PFSK-1 (cell line): ENCODE measurements at regions not wholly inside any gene's neighbourhood (a gene's known extent, or its start where the extent isn't known, plus 50 kb on each side); places are given as distances from the start of the nearest gene placed in this dataset.

ENCODE experiments used
- FOXP2 ChIP-seq: optimal IDR thresholded peaks from 2 replicates; pipeline ENCODE3; 2011; ENCODE audit warnings: borderline replicate concordance, control low read depth, inconsistent platforms; ENCODE audit not compliant: insufficient read depth; ENCODE audit errors: extremely low read length, extremely low read depth
- POLR2AphosphoS5 ChIP-seq: IDR thresholded peaks from 2 replicates; pipeline ENCODE4 v1.6.1; 2012; ENCODE audit warnings: low read depth, mild to moderate bottlenecking, control low read depth, low read length, moderate library complexity
- SIN3A ChIP-seq: IDR thresholded peaks from 2 replicates; pipeline ENCODE4 v1.6.1; 2012; ENCODE audit warnings: mild to moderate bottlenecking, low read length, moderate library complexity, borderline replicate concordance; ENCODE audit not compliant: insufficient read depth
- TAF1 ChIP-seq: IDR thresholded peaks from 2 replicates; pipeline ENCODE4 v1.6.1; 2012; ENCODE audit warnings: low read length, control low read depth, borderline replicate concordance; ENCODE audit not compliant: insufficient read depth
- TF ChIP-seq, protein P1 (sequence below), 2 experiments: IDR thresholded peaks; 2 replicates each; pipeline versions ENCODE4 v1.6.1 to v1.8.0; 2011 to 2012; ENCODE audit warnings: low read depth in 2 of 2, low read length in 2 of 2, control low read depth in 1 of 2, inconsistent platforms in 1 of 2, mild to moderate bottlenecking in 1 of 2, moderate library complexity in 1 of 2; ENCODE audit not compliant: insufficient read depth in 1 of 2

DNA sequence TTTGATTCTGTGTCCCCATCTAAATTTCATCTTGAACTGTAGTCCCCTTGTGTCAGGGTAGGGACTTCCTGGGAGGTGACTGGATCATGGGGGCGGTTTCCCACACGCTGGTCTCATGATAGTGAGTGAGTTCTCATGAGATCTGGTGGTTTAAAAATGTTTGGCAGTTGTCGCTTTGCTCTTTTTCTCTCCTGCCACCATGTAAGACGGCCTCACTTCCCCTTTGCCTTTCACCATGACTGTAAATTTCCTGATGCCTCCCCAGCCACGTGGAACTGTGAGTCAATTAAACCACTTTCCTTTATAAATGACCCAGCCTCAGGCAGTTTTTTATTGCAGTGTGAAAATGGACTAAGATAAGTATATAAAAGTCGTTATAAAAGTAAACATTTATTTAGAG lies 80.5 kb upstream of the SGK1 start:
- TF ChIP-seq SIN3A (no peak), TAF1 (no peak), FOXP2 (no peak), POLR2AphosphoS5 (no peak)
- TF ChIP-seq, protein P1, sequence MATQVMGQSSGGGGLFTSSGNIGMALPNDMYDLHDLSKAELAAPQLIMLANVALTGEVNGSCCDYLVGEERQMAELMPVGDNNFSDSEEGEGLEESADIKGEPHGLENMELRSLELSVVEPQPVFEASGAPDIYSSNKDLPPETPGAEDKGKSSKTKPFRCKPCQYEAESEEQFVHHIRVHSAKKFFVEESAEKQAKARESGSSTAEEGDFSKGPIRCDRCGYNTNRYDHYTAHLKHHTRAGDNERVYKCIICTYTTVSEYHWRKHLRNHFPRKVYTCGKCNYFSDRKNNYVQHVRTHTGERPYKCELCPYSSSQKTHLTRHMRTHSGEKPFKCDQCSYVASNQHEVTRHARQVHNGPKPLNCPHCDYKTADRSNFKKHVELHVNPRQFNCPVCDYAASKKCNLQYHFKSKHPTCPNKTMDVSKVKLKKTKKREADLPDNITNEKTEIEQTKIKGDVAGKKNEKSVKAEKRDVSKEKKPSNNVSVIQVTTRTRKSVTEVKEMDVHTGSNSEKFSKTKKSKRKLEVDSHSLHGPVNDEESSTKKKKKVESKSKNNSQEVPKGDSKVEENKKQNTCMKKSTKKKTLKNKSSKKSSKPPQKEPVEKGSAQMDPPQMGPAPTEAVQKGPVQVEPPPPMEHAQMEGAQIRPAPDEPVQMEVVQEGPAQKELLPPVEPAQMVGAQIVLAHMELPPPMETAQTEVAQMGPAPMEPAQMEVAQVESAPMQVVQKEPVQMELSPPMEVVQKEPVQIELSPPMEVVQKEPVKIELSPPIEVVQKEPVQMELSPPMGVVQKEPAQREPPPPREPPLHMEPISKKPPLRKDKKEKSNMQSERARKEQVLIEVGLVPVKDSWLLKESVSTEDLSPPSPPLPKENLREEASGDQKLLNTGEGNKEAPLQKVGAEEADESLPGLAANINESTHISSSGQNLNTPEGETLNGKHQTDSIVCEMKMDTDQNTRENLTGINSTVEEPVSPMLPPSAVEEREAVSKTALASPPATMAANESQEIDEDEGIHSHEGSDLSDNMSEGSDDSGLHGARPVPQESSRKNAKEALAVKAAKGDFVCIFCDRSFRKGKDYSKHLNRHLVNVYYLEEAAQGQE (IDR thresholded peaks at IDR 0.05; ENCODE audit: insufficient read depth in 1 of 2, low read depth in 2 of 2, low read length in 2 of 2) = no peak

DNA sequence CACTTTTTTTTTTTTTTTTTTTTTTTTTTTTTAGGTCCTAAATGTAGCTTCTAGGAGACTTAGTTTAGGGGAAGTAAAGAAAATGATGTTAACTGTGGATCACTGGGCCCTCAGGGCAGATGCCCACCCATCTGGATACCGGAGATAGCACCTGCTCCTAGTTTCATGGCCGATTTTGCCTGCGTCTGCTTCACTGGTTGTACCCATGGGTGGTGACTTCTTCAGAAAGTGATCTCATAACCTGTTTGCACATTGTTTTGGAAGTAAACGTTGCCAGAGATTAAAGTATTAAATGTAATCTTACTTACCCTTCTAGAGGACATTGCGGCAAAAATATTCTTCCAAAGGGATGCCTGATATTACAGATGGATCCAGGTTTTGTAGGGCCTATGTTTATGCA lies 79.8 kb upstream of the SGK1 start:
- TF ChIP-seq POLR2AphosphoS5 (no peak), FOXP2 (no peak), SIN3A (no peak), TAF1 (no peak)
- TF ChIP-seq, protein P1 (IDR thresholded peaks at IDR 0.05; ENCODE audit: insufficient read depth in 1 of 2, low read depth in 2 of 2, low read length in 2 of 2) = no peak

DNA sequence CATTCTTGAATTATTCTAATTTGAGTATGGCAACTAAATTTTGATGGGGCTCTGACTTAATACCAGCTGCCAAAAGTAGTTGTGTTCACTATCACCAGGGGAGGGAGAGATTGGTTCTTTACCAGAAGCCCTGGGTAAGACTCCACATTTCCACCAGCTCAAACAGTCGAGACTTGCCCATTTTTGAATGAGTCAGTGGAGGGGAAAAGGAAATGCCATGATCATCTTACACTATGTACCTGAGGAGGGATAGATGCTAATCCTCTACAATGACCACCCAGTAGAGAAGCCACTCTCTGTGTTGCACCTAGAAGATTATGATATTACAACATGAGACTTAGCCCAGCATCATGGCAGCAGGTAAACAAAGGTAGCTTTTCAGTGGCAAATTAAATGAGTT lies 77.0 kb upstream of the SGK1 start:
- TF ChIP-seq FOXP2 (no peak), SIN3A (no peak), POLR2AphosphoS5 (no peak), TAF1 (no peak)
- TF ChIP-seq, protein P1 (IDR thresholded peaks at IDR 0.05; ENCODE audit: insufficient read depth in 1 of 2, low read depth in 2 of 2, low read length in 2 of 2) = no peak

DNA sequence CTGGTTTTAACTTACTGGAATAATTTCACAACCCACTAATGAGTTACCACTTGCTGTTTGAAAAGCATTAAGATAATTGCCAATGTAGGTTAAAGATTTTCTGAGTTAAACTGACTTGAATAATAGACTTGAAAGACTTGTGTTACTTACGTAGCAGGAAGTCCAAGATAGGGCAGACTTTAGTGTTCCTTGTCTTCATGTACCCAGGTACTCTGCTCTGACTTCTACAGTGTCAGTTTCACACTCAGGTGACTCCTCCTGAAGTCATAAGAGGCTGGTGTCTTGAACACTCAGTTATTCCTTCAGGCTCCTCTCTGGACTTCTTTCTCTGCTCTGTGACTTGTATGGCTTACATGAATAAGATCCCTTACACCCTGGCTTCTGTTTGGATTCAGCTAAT lies 76.3 kb upstream of the SGK1 start:
- TF ChIP-seq POLR2AphosphoS5 (no peak), TAF1 (no peak), FOXP2 (no peak), SIN3A (no peak)
- TF ChIP-seq, protein P1 (IDR thresholded peaks at IDR 0.05; ENCODE audit: insufficient read depth in 1 of 2, low read depth in 2 of 2, low read length in 2 of 2) = no peak

DNA sequence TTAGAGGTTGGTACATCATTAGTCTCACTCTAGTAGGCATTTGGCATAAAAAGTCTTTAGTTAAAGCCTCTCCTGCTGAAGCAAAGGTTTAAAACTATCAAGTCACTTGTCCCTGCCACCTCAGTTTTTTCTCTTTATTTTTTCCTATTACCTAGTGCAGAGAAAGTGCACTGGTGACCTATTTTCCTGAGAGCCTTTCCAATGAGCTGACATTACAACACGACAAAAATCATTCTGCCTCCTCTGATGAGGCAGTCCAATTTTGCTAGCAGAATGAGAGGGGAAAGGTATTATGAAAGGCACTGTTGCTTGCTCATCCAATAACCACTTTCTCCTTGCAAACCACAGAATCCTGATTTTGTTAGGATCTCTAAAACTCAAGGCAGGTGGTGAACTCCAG lies 73.3 kb upstream of the SGK1 start:
- TF ChIP-seq TAF1 (no peak), FOXP2 (no peak), POLR2AphosphoS5 (no peak)
